Body of pancreas (tissue), 4 donors: ENCODE measurements at regions not wholly inside any gene's neighbourhood (a gene's known extent, or its start where the extent isn't known, plus 50 kb on each side); places are given as distances from the start of the nearest gene placed in this dataset.

ENCODE experiments used
- ATAC-seq: fragments of 150-250 bp; one replicate; pipeline ENCODE4 v1.9.1; 2016
- DNase-seq, 4 donors: peaks; one replicate each; pipeline ENCODE4 v3.0.0-alpha.2; 2019
- H3K27ac ChIP-seq, 4 donors: fragments of 200-600 bp; sonication (generic); 1 replicate in 3 of 4; 2 replicates in 1 of 4; pipeline versions ENCODE4 v1.5.1 to v1.6.1; 2016 to 2019; ENCODE audit warnings: mild to moderate bottlenecking in 1 of 4, mixed read lengths in 1 of 4, moderate library complexity in 1 of 4
- H3K27me3 ChIP-seq, 2 donors: fragments of 200-600 bp; sonication (generic); one replicate each; pipeline ENCODE4 v1.6.0; 2016; ENCODE audit warnings: mild to moderate bottlenecking in 1 of 2
- H3K36me3 ChIP-seq, 2 donors: fragments of 200-600 bp; sonication (generic); replicated peaks in 1 of 2; 2 replicates each; pipeline ENCODE4 v1.5.1; 2016; ENCODE audit warnings: low read depth in 2 of 2; ENCODE audit not compliant: insufficient read depth in 1 of 2
- H3K4me1 ChIP-seq: fragments of 200-600 bp; sonication (generic); one replicate; pipeline ENCODE4 v1.6.0; 2016
- H3K4me3 ChIP-seq, 2 donors: fragments of 200-600 bp; sonication (generic); 1 replicate in 1 of 2; 2 replicates in 1 of 2; pipeline ENCODE4 v1.5.1; 2016 to 2019
- H3K9me3 ChIP-seq, 3 donors: fragments of 200-600 bp; sonication (generic); 1 replicate in 2 of 3; 2 replicates in 1 of 3; pipeline ENCODE4 v1.5.1; 2016
- CTCF ChIP-seq, 7 experiments: fragments of 450-650 bp in 4 of 7; fragments of 200-600 bp in 3 of 7; sonication (generic) in 3 of 7; IDR thresholded peaks; one replicate each; pipeline ENCODE4 v1.5.1; 2016 to 2019; ENCODE audit warnings: antibody characterized with exemption in 7 of 7
- POLR2A ChIP-seq, 3 donors: fragments of 450-650 bp; IDR thresholded peaks; one replicate each; pipeline ENCODE4 v1.6.1; 2016; ENCODE audit warnings: antibody characterized with exemption in 3 of 3, mild to moderate bottlenecking in 2 of 3
- WGBS, 2 donors: methylation state at CpG; one replicate each; pipeline ENCODE4 v1.1.5; 2017; 5-methylcytosine and 5-hydroxymethylcytosine counted together
- intact Hi-C: fragments of 100-400 bp; cut with DNase I; formaldehyde crosslinking; loops from one replicate; pipeline ENCODE4 v1.15.1; 2023

- Histone ChIP-seq H3K4me3 (no peak overlapping the region), H3K36me3 (no peaks in the 10 kb centered on the region), H3K27ac (no peak overlapping the region), H3K9me3 (peaks cover 0 to 1% (median 0%) of the 10 kb centered on the region in 3 donors), H3K27me3 (no peaks in the 10 kb centered on the region), H3K4me1 (no peaks in the 10 kb centered on the region)
- 57 to 67% methylated on average over 3 of the region's 3 CpGs for WGBS, 2 donors
- no peak for ATAC-seq
- TF ChIP-seq CTCF (IDR thresholded peaks at IDR 0.05) (no peak), POLR2A (IDR thresholded peaks at IDR 0.05) (no peak)
- DNase-seq, result no peak
- intact Hi-C loops, result no loop called here
Measured at GRCh38 chr4:45745741-45746140, 378.1 kb downstream of the GABRG1 start.

GRCh38 chr4:45741897-45742296, 382.0 kb downstream of the GABRG1 start:
- H3K9me3 ChIP-seq, result peaks cover 0 to 4% (median 0%) of the 10 kb centered on the region in 3 donors
- H3K27ac ChIP-seq, result no peak overlapping the region
- intact Hi-C loops, result no loop called here
- no peak for DNase-seq
- no peaks in the 10 kb centered on the region for H3K4me1 ChIP-seq
- 27 to 35% methylated on average over 1 of the region's 1 CpG for WGBS, 2 donors
- no peak overlapping the region for H3K4me3 ChIP-seq
- no peaks in the 10 kb centered on the region for H3K36me3 ChIP-seq
- ATAC-seq, result no peak
- H3K27me3 ChIP-seq, result no peaks in the 10 kb centered on the region
- no peak for TF ChIP-seq POLR2A (IDR thresholded peaks at IDR 0.05)
- TF ChIP-seq CTCF (IDR thresholded peaks at IDR 0.05), result no peak

- H3K36me3 ChIP-seq, result no peaks in the 10 kb centered on the region
- no peak for ATAC-seq
- no peaks in the 10 kb centered on the region for H3K27me3 ChIP-seq
- WGBS, 2 donors, result 45 to 55% methylated on average over 1 of the region's 1 CpG
- no peaks in the 10 kb centered on the region for H3K4me1 ChIP-seq
- no peak overlapping the region for H3K4me3 ChIP-seq
- TF ChIP-seq CTCF (IDR thresholded peaks at IDR 0.05) (no peak), POLR2A (IDR thresholded peaks at IDR 0.05) (no peak)
- DNase-seq, result no peak
- no peak overlapping the region for H3K27ac ChIP-seq
- no peaks in the 10 kb centered on the region for H3K9me3 ChIP-seq
- intact Hi-C loops, result no loop called here
Measured at GRCh38 chr4:45732161-45732560, 391.7 kb downstream of the GABRG1 start.

GRCh38 chr4:45716093-45716492, 407.8 kb downstream of the GABRG1 start:
- ATAC-seq, result no peak
- WGBS, 2 donors, result 48 to 50% methylated on average over 3 of the region's 3 CpGs
- Histone ChIP-seq H3K4me3 (no peak overlapping the region), H3K36me3 (no peaks in the 10 kb centered on the region), H3K9me3 (no peaks in the 10 kb centered on the region), H3K27ac (no peak overlapping the region), H3K4me1 (no peaks in the 10 kb centered on the region), H3K27me3 (no peaks in the 10 kb centered on the region)
- no peak for DNase-seq
- intact Hi-C loops, result no loop called here
- no peak for TF ChIP-seq POLR2A (IDR thresholded peaks at IDR 0.05)
- TF ChIP-seq CTCF (IDR thresholded peaks at IDR 0.05), result no peak

- Histone ChIP-seq H3K27me3 (no peaks in the 10 kb centered on the region), H3K27ac (no peak overlapping the region), H3K4me3 (no peak overlapping the region), H3K9me3 (no peaks in the 10 kb centered on the region), H3K36me3 (no peaks in the 10 kb centered on the region), H3K4me1 (no peaks in the 10 kb centered on the region)
- WGBS, 2 donors, result 16 to 58% methylated on average over 1 of the region's 1 CpG
- no peak for ATAC-seq
- no peak for DNase-seq
- no peak for TF ChIP-seq CTCF (IDR thresholded peaks at IDR 0.05)
- TF ChIP-seq POLR2A (IDR thresholded peaks at IDR 0.05), result no peak
- intact Hi-C loops, result no loop called here
Measured at GRCh38 chr4:45713996-45714395, 409.9 kb downstream of the GABRG1 start.
